B cell (primary cell): ENCODE measurements at regions not wholly inside any gene's neighbourhood (a gene's known extent, or its start where the extent isn't known, plus 50 kb on each side); places are given as distances from the start of the nearest gene placed in this dataset.

Experiments used
- EZH2 ChIP-seq: IDR thresholded peaks from 2 replicates; pipeline ENCODE4 v1.6.1; 2012; ENCODE audit warnings: borderline replicate concordance, low read depth, mild to moderate bottlenecking, moderate library complexity, low read length; ENCODE audit not compliant: insufficient read depth, poor library complexity, severe bottlenecking
- TF ChIP-seq, protein P1 (sequence below): fragments of 200-600 bp; IDR thresholded peaks from one replicate; pipeline ENCODE4 v1.8.0; 2022; ENCODE audit warnings: antibody characterized with exemption, mild to moderate bottlenecking

DNA sequence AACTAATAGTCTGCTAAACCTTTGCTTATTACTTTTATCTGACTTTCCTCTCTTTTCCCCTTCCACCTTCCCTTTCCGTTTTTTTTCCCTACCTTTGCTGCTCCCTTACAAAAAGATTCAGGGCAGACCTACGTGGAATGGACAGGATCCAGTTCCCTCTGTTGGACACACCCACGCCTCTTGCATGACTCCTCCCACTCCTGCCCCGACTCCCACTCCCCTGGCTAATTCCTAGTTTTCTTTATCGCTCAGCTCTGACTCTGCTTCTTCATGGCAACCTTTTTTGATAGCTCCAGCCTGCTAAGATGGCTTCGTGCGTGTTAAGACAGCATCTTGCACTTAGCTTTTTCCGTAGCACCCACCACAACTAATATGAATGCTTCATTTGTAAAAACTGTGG lies 715.6 kb upstream of the NRSN1 start:
- TF ChIP-seq EZH2: no peak
- TF ChIP-seq, protein P1, sequence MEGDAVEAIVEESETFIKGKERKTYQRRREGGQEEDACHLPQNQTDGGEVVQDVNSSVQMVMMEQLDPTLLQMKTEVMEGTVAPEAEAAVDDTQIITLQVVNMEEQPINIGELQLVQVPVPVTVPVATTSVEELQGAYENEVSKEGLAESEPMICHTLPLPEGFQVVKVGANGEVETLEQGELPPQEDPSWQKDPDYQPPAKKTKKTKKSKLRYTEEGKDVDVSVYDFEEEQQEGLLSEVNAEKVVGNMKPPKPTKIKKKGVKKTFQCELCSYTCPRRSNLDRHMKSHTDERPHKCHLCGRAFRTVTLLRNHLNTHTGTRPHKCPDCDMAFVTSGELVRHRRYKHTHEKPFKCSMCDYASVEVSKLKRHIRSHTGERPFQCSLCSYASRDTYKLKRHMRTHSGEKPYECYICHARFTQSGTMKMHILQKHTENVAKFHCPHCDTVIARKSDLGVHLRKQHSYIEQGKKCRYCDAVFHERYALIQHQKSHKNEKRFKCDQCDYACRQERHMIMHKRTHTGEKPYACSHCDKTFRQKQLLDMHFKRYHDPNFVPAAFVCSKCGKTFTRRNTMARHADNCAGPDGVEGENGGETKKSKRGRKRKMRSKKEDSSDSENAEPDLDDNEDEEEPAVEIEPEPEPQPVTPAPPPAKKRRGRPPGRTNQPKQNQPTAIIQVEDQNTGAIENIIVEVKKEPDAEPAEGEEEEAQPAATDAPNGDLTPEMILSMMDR: no peak
